WERI-Rb-1 (cell line): ENCODE measurements at regions not wholly inside any gene's neighbourhood (a gene's known extent, or its start where the extent isn't known, plus 50 kb on each side); places are given as distances from the start of the nearest gene placed in this dataset.

ENCODE experiments used
- DNase-seq: peaks from one replicate; pipeline ENCODE4 v3.0.0-alpha.2; 2020
- H3K27ac ChIP-seq: fragments of 250-450 bp; sonication (Bioruptor Pico); 2 replicates; pipeline ENCODE4 v1.5.1; 2020; ENCODE audit warnings: mild to moderate bottlenecking, moderate library complexity
- H3K27me3 ChIP-seq: fragments of 250-450 bp; sonication (Bioruptor Pico); 2 replicates; pipeline ENCODE4 v1.5.1; 2021; ENCODE audit warnings: mild to moderate bottlenecking, low read depth, moderate library complexity; ENCODE audit not compliant: insufficient read depth, severe bottlenecking
- H3K36me3 ChIP-seq: fragments of 250-450 bp; sonication (Bioruptor Pico); 2 replicates; pipeline ENCODE4 v1.5.1; 2020; ENCODE audit warnings: mild to moderate bottlenecking, moderate library complexity
- H3K4me3 ChIP-seq: 2 replicates; pipeline ENCODE4 v1.5.1; 2011; ENCODE audit warnings: low read depth, mild to moderate bottlenecking, control low read depth, low read length
- H3K9me3 ChIP-seq: fragments of 250-450 bp; sonication (Bioruptor Pico); 2 replicates; pipeline ENCODE4 v1.5.1; 2021; ENCODE audit warnings: mild to moderate bottlenecking, moderate library complexity; ENCODE audit not compliant: severe bottlenecking
- CTCF ChIP-seq: IDR thresholded peaks from 2 replicates; pipeline ENCODE4 v1.5.1; 2011; ENCODE audit warnings: low read depth, mild to moderate bottlenecking, control low read depth, inconsistent platforms, low read length

DNA sequence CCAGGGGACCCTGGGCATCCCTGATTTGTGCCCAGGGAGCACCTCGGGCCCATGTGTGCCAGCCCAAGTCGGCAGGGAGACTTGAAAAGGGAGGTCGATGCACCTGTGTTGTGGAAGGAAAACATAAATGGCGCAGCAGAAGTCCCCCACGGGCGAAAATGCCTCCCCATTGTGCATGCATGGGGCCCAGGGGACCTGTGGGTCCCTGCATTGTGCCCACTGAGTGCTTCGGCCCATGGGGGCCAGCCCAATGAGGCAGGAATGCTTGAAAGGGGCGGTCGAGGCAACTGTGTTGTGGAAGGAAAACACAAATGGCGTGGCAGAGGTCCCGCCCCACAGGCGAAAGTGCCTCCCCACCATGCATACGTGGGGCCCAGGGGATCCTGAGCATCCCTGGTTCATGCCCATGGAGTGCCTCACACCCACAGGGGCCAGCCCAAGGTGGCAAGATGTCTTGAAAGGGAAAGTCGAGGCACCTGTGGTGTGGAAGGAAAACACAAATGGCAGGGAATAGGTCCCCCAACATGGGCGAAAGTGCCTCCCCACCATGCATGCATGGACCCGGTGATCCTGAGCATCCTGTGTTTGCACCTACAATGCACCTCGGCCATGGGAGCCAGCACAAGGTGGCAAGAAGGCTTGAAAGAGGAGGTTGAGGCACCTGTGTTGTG lies 368.0 kb downstream of the ALG10 start:
- no peak for DNase-seq
- Histone ChIP-seq H3K9me3 (peaks cover 2% of the 10 kb centered on the region), H3K36me3 (no peaks in the 10 kb centered on the region), H3K27me3 (peaks cover 95% of the 10 kb centered on the region), H3K27ac (no peak overlapping the region), H3K4me3 (no peak overlapping the region)
- no peak for TF ChIP-seq CTCF

- peaks cover 2% of the 10 kb centered on the region for H3K9me3 ChIP-seq
Observed at GRCh38 chr12:34390846-34391700, 368.8 kb downstream of the ALG10 start.

DNA sequence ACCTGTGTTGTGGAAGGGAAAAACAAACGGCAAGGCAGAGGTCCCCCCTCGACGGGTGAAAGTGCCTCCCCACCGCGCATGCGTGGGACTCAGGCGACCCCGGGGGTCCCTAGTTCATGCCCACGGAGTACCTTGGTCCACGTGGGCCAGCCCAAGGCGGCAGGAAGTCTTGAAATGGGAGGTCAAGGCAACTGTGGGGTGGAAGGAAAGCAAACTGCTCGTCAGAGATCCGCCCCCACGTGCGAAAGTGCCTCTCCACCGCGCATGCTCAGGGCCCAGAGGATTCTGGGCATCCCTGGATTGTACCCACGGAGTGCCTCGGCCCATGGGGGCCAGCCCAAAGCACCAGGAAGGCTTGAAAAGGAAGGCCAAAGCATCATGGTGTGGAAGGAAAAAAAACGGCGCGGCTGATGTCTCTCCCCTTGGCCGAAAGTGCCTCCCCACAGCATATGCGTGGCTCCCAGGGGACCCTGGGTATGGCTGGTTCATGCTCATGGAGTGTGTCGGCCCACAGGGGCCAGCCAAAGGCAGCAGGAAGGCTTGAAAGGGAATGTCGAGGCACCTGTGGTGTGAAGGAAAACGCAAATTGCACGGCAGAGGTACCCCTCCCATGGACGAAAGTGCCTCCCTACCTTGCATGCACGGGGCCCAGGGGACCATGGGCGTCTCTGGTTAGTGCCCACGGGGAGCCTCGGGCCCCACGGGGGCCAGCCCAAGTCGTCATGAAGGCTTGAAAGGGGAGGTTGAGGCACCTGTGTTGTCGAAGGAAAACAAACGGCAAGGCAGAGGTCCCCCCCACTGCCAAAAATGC lies 369.7 kb downstream of the ALG10 start:
- TF ChIP-seq CTCF, result no peak
- H3K27me3 ChIP-seq, result peaks cover 95% of the 10 kb centered on the region
- no peak overlapping the region for H3K27ac ChIP-seq
- no peaks in the 10 kb centered on the region for H3K36me3 ChIP-seq
- no peak for DNase-seq
- peaks cover 2% of the 10 kb centered on the region for H3K9me3 ChIP-seq
- no peak overlapping the region for H3K4me3 ChIP-seq

More at GRCh38 chr12:34390846-34391700, 368.8 kb downstream of the ALG10 start:
- H3K27me3 ChIP-seq, result peaks cover 95% of the 10 kb centered on the region
- H3K27ac ChIP-seq, result no peak overlapping the region
- DNase-seq, result no peak
- no peak overlapping the region for H3K4me3 ChIP-seq
- H3K36me3 ChIP-seq, result no peaks in the 10 kb centered on the region
- no peak for TF ChIP-seq CTCF

DNA sequence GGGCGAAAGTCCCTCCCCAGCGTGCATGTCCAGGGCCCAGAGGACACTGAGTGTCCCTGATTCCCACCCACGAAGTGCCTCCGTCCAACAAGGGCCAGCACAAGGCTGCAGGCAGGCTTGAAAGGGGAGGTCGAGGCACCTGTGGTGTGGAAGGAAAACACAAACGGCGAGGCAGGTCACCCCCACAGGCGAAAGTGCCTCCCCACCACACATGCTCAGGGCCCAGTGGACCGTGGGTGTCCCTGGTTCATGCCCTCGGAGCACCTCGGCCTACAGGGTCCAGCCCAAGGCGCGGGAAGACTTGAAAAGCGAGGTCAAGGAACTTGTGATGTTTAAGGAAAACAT lies 370.4 kb downstream of the ALG10 start:
- Histone ChIP-seq H3K9me3 (peaks cover 2% of the 10 kb centered on the region), H3K4me3 (no peak overlapping the region), H3K27ac (no peak overlapping the region), H3K27me3 (peaks cover 93% of the 10 kb centered on the region), H3K36me3 (no peaks in the 10 kb centered on the region)
- TF ChIP-seq CTCF, result no peak
- no peak for DNase-seq

DNA sequence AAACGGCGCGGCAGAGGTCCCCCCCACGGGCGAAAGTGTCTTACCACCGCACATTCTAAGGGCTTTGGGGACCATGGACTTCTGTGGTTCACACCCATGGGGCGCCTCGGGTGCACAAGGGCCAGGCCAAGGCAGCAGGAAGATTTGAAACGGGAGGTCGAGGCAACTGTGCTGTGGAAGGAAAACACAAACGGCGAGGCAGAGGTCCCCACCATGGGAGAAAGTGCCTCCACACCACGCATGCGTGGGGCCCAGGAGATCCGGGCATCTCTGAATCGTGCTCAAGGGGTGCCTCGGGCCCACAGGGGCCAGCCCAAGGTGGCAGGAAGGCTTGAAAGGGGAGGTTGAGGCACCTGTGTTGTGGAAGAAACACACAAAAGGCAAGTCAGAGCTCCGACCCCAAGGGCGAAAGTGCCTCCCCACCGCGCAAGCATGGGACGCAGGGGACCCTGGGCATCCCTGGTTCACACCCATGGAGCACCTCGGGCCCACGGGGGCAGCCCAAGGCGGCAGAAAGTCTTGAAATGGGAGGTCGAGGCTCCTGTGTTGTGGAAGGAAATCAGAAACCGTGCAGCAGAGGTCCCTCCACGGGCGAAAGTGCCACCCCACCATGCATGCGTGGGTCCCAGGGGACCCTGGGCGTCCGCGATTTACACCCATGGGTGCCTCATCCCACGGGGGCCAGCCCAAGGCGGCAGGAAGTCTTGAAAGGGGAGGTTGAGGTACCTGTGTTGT lies 371.0 kb downstream of the ALG10 start:
- no peak overlapping the region for H3K27ac ChIP-seq
- peaks cover 93% of the 10 kb centered on the region for H3K27me3 ChIP-seq
- no peaks in the 10 kb centered on the region for H3K36me3 ChIP-seq
- H3K9me3 ChIP-seq, result peaks cover 2% of the 10 kb centered on the region
- TF ChIP-seq CTCF, result no peak
- H3K4me3 ChIP-seq, result no peak overlapping the region
- peak; percentile 0 for DNase-seq
